ENCODE measurements at regions not wholly inside any gene's neighbourhood (a gene's known extent, or its start where the extent isn't known, plus 50 kb on each side); places are given as distances from the start of the nearest gene placed in this dataset.
A peak's percentile ranks its signal among the peaks of the same experiment; 100 is the strongest.

DNA sequence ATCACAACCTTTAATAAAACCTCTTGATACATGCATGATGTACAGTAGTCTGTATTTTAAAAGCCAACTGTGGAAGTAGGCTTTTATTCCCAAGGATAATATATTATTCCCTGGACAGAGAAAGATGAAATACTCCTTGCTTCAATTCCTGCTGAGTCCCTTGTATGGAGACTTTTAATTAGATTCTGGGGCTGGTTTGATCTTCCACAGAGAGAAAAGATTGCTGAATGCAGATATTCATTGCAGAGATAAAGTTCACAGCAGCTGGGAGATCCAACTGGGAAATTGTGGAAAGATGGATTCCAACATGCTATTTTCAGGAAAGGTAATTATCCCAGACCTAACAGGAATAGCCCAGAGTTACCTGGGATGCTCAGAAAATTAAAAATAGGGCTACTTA, 607.0 kb upstream of the HS6ST1 start:
- no peak overlapping the region for H3K27ac Mint-ChIP-seq
- no peaks in the 10 kb centered on the region for H3K36me3 Mint-ChIP-seq
- DNase-seq (no peak), ATAC-seq (ENCODE audit: low read depth in 2 of 2) (no peak)
- H3K9me3 Mint-ChIP-seq, result peaks cover 4 to 32% (median 5%) of the 10 kb centered on the region in 7 donors
- peaks cover 6 to 15% (median 8%) of the 10 kb centered on the region in 3 donors for H3K27me3 Mint-ChIP-seq
- H3K4me1 Mint-ChIP-seq, result no peaks in the 10 kb centered on the region
- H3K4me3 Mint-ChIP-seq, result no peak overlapping the region

DNA sequence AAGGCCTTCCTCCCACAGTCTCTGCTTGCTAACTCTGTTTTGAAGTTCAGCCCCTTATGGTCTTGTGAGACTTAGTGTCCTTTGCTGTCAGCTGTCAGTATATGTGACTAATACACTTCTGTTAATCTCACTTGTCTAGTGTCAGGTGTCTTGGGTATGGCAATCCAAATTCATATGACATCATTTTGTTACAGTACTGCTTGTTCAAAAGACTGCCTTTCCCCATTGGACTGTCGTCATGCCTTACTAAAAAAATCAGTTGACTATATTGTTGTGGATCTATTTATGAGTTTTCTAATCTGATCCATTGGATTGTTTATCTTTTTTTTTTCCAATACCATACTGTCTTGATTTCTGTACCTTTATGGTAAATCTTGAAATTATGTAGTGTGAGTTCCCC, 611.4 kb upstream of the HS6ST1 start:
- Mint-ChIP-seq H3K36me3 (no peaks in the 10 kb centered on the region), H3K27me3 (peaks cover 0 to 22% (median 6%) of the 10 kb centered on the region in 3 donors), H3K4me1 (no peaks in the 10 kb centered on the region), H3K9me3 (peaks cover 3 to 27% (median 5%) of the 10 kb centered on the region in 7 donors), H3K27ac (no peak overlapping the region), H3K4me3 (no peak overlapping the region)
- DNase-seq, result no peak
- no peak for ATAC-seq (ENCODE audit: low read depth in 2 of 2)

DNA sequence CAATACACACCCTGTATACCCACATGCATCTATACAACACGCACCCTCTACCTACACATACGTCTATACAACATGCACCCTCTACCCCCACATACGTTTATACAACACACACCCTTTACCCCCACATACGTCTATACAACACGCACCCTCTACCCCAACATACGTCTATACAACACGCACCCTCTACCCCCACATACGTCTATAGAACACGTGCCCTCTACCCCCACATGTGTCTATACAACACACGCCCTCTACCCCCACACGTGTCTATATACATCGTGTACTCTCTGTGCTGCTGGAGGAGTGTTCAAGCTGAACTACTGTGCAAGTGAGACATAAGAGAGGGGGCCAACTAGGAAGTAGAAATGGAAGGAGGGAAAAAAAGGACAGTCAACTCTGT, 621.7 kb upstream of the HS6ST1 start:
- Mint-ChIP-seq H3K4me3 (no peak overlapping the region), H3K27me3 (peaks cover 5 to 17% (median 12%) of the 10 kb centered on the region in 3 donors), H3K36me3 (no peaks in the 10 kb centered on the region), H3K27ac (no peak overlapping the region), H3K9me3 (peaks cover 0 to 9% (median 5%) of the 10 kb centered on the region in 7 donors), H3K4me1 (no peaks in the 10 kb centered on the region)
- DNase-seq, result no peak
- ATAC-seq (ENCODE audit: low read depth in 2 of 2), result no peak

DNA sequence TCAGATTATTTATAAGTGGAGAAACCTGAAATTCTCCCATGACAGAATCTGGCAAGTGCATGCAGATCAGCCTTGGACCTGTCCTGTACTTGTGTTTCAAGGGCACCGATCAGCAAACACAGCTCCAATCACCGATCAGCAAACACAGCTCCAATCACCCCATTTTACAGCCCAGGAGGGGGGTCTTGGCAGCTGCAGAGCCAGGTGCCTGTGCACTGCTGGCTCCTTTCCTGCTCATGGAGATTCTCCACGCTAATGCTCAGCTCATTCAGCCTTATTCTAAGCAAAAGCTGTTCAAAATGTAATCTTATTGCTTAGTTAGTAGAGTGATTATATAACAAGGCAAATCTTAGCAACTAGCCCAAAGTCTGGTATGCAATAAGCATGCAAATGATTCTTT, 623.1 kb upstream of the HS6ST1 start:
- H3K4me3 Mint-ChIP-seq, result no peak overlapping the region
- no peaks in the 10 kb centered on the region for H3K4me1 Mint-ChIP-seq
- peaks cover 0 to 16% (median 11%) of the 10 kb centered on the region in 3 donors for H3K27me3 Mint-ChIP-seq
- H3K27ac Mint-ChIP-seq, result no peak overlapping the region
- ATAC-seq (ENCODE audit: low read depth in 2 of 2), result no peak
- DNase-seq, result no peak
- peaks cover 0 to 9% (median 4%) of the 10 kb centered on the region in 7 donors for H3K9me3 Mint-ChIP-seq
- no peaks in the 10 kb centered on the region for H3K36me3 Mint-ChIP-seq

DNA sequence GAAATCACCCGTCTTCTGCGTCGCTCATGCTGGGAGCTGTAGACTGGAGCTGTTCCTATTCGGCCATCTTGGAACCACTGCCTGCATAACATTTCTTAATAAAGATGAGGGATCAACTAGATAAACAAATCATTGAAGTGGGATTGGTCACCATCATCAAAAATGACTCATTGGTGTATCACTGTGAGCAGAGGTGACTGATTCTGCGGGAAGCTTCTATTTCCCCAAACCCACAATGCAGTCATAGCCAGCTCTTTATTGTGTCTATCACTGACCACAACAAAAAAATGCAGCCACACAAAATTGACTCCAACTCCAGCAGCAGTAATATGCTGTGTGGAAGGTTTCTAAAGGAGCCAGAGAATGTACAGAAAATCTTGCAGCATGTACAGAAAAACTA, 630.7 kb upstream of the HS6ST1 start:
- peaks cover 0 to 18% (median 14%) of the 10 kb centered on the region in 7 donors for H3K9me3 Mint-ChIP-seq
- DNase-seq (no peak), ATAC-seq (ENCODE audit: low read depth in 2 of 2) (no peak)
- H3K4me1 Mint-ChIP-seq, result no peaks in the 10 kb centered on the region
- peak overlapping the region in 1 of 6 donors; percentile 52 for H3K27ac Mint-ChIP-seq
- peaks cover 8 to 26% (median 19%) of the 10 kb centered on the region in 3 donors for H3K27me3 Mint-ChIP-seq
- H3K36me3 Mint-ChIP-seq, result no peaks in the 10 kb centered on the region
- H3K4me3 Mint-ChIP-seq, result no peak overlapping the region

DNA sequence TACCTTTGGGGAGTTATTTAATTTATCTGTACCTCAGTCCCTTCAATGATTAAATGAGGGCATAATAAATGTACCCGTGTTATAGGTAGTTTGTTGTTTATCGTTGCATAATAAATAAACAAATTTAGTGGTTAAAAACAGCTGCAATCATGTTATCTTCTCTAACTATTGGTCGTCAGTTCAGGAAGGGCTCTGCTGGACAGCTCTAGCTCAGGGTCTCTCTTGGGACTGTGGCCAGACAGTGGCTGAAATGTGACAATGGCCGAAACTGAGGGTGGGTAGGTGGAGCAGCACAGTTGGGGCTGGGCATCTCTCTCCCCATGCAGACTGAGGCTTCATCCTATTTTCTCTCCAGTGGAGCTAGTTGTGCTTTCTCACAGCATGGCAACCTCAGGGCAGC, 632.1 kb upstream of the HS6ST1 start:
- no peaks in the 10 kb centered on the region for H3K36me3 Mint-ChIP-seq
- peak overlapping the region in 1 of 6 donors; percentile 18 for H3K27ac Mint-ChIP-seq
- no peak for DNase-seq
- no peaks in the 10 kb centered on the region for H3K4me1 Mint-ChIP-seq
- peaks cover 2 to 26% (median 14%) of the 10 kb centered on the region in 7 donors for H3K9me3 Mint-ChIP-seq
- peaks cover 8 to 26% (median 19%) of the 10 kb centered on the region in 3 donors for H3K27me3 Mint-ChIP-seq
- H3K4me3 Mint-ChIP-seq, result no peak overlapping the region
- ATAC-seq (ENCODE audit: low read depth in 2 of 2), result no peak

DNA sequence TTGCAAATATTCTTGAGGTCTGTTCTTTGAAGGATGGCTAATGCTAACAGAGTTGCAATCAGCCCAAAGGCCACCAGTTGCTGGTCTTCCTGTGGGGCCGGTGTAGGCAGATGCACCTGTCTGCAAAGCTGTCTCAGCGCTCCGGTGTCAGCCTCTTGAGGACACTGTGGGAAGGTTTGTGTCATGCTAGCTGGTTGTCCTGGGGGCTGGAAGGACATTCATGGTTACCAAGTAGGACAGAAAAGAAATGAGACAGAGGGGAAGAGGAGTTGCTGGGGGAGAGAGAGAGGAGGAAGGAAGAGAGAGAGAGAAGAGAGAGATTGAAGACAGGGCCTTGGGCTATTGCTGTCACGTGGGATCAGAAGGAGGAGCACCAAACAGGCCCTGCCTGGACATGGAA, 639.6 kb upstream of the HS6ST1 start:
- no peaks in the 10 kb centered on the region for H3K36me3 Mint-ChIP-seq
- ATAC-seq (ENCODE audit: low read depth in 2 of 2), result no peak
- no peak overlapping the region for H3K27ac Mint-ChIP-seq
- H3K9me3 Mint-ChIP-seq, result peaks cover 8 to 35% (median 15%) of the 10 kb centered on the region in 7 donors
- no peak for DNase-seq
- peak overlapping the region in 1 of 8 donors; percentile 26 for H3K4me3 Mint-ChIP-seq
- peaks cover 0 to 22% (median 10%) of the 10 kb centered on the region in 3 donors for H3K27me3 Mint-ChIP-seq
- H3K4me1 Mint-ChIP-seq, result no peaks in the 10 kb centered on the region

DNA sequence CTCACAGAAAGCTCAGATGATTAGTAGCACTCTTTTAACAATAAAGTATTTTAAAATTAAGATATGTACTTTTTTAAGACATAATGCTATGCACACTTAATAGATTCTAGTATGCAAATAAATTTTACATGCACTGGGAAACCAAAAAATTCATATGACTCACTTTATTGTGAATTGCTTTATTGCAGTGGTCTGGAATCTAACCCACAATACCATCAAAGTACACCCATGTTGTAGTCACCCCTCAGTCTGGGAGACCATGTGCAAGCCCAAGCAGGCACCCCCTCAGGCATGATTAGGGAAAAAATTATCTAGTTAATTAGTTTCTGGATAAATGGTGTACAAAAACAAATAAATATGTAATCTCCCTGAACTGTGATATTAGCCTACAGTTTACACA, 649.0 kb upstream of the HS6ST1 start:
- no peaks in the 10 kb centered on the region for H3K36me3 Mint-ChIP-seq
- H3K4me3 Mint-ChIP-seq, result no peak overlapping the region
- peaks cover 0 to 5% (median 0%) of the 10 kb centered on the region in 3 donors for H3K27me3 Mint-ChIP-seq
- no peak overlapping the region for H3K27ac Mint-ChIP-seq
- DNase-seq, result no peak
- no peaks in the 10 kb centered on the region for H3K4me1 Mint-ChIP-seq
- H3K9me3 Mint-ChIP-seq, result peaks cover 0 to 17% (median 2%) of the 10 kb centered on the region in 7 donors
- no peak for ATAC-seq (ENCODE audit: low read depth in 2 of 2)

DNA sequence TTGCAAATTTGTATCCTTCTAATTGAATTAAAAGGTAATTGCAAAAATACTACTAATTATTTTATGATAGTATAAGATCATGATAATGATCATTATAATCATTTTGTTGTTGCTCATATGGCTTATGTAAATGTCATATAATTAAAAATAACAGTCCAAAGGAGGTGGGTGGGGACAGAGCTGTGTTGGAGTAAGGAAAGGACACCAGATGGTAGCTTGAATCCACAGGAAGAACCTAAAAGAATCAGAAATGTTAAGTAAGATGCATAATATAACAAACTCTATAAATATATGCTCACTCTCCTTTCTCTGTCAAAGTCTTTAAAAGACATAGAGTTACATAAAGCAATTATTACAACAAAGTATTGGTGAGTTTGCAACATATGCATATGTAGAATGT, 650.7 kb upstream of the HS6ST1 start:
- no peak for ATAC-seq (ENCODE audit: low read depth in 2 of 2)

DNA sequence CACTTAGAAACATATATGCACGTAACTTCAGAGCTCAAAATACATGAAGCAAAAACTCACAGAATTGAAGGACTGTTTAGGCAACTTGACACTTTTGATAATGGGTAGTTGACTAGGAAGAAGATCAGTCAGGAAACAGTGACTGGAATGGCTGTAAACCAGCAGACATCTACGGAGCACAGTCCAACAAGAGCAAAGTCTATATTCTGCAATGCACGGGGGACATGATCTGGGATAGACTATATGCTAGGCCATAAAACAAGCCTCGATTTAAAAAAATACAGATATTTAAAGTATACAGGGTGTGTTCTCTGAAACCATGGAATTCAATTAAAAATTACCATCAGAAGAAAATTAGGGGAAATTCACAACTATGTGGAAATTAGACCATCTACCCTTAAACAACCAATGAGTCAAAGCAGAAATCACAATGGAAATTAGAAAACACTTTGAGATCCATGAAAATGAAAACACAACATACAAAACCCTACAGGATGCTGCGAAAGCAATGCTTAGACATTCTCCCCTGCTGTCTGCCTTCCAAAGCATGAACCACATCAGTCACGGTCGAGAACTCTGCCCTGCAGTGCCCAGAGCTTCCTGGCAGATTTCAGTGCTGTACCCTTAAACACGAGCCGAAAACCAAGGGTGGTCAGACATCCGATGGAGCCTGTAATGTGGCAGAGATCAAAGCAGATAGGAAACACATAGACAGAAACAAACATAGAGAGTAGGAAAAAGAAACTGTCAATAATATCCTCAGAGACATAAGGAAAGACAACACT, 651.9 kb upstream of the HS6ST1 start:
- H3K9me3 Mint-ChIP-seq, result peaks cover 0 to 2% (median 0%) of the 10 kb centered on the region in 7 donors
- no peaks in the 10 kb centered on the region for H3K36me3 Mint-ChIP-seq
- no peaks in the 10 kb centered on the region for H3K4me1 Mint-ChIP-seq
- H3K4me3 Mint-ChIP-seq, result no peak overlapping the region
- H3K27me3 Mint-ChIP-seq, result peaks cover 0 to 10% (median 10%) of the 10 kb centered on the region in 3 donors
- ATAC-seq (ENCODE audit: low read depth in 2 of 2), result no peak
- no peak overlapping the region for H3K27ac Mint-ChIP-seq
- DNase-seq, result no peak

More for the DNA sequence above, 650.7 kb upstream of the HS6ST1 start:
- no peak overlapping the region for H3K27ac Mint-ChIP-seq
- no peaks in the 10 kb centered on the region for H3K4me1 Mint-ChIP-seq
- peaks cover 0 to 10% (median 10%) of the 10 kb centered on the region in 3 donors for H3K27me3 Mint-ChIP-seq
- H3K36me3 Mint-ChIP-seq, result no peaks in the 10 kb centered on the region
- peaks cover 0 to 2% (median 0%) of the 10 kb centered on the region in 7 donors for H3K9me3 Mint-ChIP-seq
- H3K4me3 Mint-ChIP-seq, result no peak overlapping the region
- no peak for DNase-seq

DNA sequence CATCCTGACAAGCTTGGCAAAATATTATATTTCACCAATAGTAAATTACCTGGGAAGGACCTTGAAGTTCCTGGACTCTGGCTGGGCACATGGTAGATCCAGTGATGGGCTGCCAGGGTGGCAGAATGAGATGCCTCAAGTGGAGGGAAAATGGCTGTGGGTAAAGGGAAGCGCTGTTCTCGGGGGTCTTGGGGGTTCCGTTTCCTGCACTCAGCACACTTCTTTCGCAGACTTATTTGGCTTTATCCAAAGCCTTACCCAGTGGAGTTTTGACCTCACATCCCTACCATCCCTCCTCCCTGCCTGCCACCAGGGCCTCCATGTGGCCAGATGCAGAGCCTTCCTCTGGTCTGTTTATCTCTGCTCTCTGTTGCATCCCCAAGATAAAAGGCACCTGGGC, 654.9 kb upstream of the HS6ST1 start:
- peaks cover 0 to 14% (median 10%) of the 10 kb centered on the region in 3 donors for H3K27me3 Mint-ChIP-seq
- no peak overlapping the region for H3K27ac Mint-ChIP-seq
- DNase-seq (no peak), ATAC-seq (ENCODE audit: low read depth in 2 of 2) (no peak)
- no peaks in the 10 kb centered on the region for H3K36me3 Mint-ChIP-seq
- no peak overlapping the region for H3K4me3 Mint-ChIP-seq
- H3K4me1 Mint-ChIP-seq, result no peaks in the 10 kb centered on the region
- H3K9me3 Mint-ChIP-seq, result peaks cover 0 to 2% (median 0%) of the 10 kb centered on the region in 7 donors

DNA sequence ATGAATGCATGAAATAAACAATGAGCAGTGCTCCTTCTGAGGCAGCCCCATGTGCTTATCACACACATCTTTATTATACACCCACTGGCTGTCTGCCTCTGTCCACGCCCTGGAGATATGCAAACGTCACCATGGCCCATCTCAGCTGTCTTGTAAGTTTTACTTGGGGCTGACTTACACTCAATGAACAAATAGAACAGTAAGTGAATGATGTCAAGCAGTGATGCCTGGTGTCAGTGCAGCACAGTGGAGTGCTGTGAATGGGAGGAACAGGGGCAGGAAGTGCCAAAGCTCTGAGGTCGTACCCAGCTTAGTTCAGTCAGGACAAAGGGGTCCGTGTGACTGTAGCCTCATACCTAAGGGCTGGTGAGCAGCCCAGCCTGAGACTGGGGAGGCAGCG, 659.5 kb upstream of the HS6ST1 start:
- Mint-ChIP-seq H3K36me3 (no peaks in the 10 kb centered on the region), H3K9me3 (no peaks in the 10 kb centered on the region), H3K4me1 (no peaks in the 10 kb centered on the region), H3K27ac (no peak overlapping the region), H3K4me3 (no peak overlapping the region), H3K27me3 (peaks cover 0 to 15% (median 5%) of the 10 kb centered on the region in 3 donors)
- no peak for DNase-seq
- no peak for ATAC-seq (ENCODE audit: low read depth in 2 of 2)

DNA sequence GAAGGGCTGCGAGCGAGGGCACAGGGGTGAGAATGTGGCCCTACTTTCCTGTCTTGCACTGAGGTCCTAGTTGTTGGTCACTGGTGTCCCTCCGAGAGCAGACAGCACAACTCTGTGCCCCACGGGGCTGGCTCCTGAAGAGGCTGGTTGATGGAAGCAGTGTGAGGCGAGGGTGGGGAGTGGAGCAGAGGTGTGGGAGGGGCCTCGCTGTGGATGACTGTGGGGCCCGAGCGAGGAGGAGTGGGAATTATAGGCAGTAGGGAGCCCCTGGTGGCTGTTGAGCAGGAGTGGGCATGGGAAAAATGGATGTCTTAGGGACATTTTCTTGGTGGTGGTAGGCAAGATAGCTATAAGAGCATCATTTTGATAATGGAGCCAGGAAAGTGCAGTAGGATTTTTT, 660.5 kb upstream of the HS6ST1 start:
- no peak for ATAC-seq (ENCODE audit: low read depth in 2 of 2)
- peaks cover 0 to 11% (median 0%) of the 10 kb centered on the region in 3 donors for H3K27me3 Mint-ChIP-seq
- H3K27ac Mint-ChIP-seq, result no peak overlapping the region

DNA sequence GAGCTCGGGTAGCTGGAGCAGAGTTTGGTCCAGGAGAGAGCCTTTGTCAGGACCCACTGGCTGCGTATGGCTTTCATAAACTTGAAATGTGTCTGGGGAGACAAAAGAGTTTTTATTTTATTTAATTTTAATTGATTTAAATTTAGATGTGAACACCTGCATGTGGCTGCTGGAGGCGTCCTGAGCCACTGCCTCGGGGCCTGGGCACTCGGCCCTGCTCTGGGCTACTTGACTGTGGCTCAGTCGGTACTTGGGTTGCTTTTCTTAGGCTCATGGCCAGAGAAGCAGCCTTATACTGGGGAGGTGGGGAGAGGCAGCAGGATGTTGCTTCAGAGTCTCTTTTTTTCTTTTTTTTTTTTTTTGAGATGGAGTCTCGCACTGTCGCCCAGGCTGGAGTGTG, 661.8 kb upstream of the HS6ST1 start:
- ATAC-seq (ENCODE audit: low read depth in 2 of 2), result no peak
- no peaks in the 10 kb centered on the region for H3K36me3 Mint-ChIP-seq
- H3K9me3 Mint-ChIP-seq, result no peaks in the 10 kb centered on the region
- peaks cover 0 to 11% (median 0%) of the 10 kb centered on the region in 3 donors for H3K27me3 Mint-ChIP-seq
- DNase-seq, result no peak
- H3K27ac Mint-ChIP-seq, result no peak overlapping the region
- H3K4me1 Mint-ChIP-seq, result no peaks in the 10 kb centered on the region
- no peak overlapping the region for H3K4me3 Mint-ChIP-seq

More for the DNA sequence above, 660.5 kb upstream of the HS6ST1 start:
- Mint-ChIP-seq H3K9me3 (no peaks in the 10 kb centered on the region), H3K4me3 (peak overlapping the region in 1 of 8 donors; percentile 48), H3K36me3 (no peaks in the 10 kb centered on the region), H3K4me1 (no peaks in the 10 kb centered on the region)
- DNase-seq, result no peak
